ENCODE measurements at regions not wholly inside any gene's neighbourhood (a gene's known extent, or its start where the extent isn't known, plus 50 kb on each side); places are given as distances from the start of the nearest gene placed in this dataset.
"Not testable (repeated sequence)": the region's sequence is repeated elsewhere in the genome, so short reads cannot be mapped to it uniquely, and the experiment has no call there.

DNA sequence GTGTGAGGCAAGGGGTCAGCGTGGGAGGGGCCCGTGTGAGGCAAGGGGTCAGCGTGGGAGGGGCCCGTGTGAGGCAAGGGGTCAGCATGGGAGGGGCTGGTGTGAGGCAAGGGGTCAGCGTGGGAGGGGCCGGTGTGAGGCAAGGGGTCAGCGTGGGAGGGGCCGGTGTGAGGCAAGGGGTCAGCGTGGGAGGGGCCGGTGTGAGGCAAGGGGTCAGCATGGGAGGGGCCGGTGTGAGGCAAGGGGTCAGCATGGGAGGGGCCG, 119.2 kb downstream of the SEPTIN14 start:
- H3K9me3 ChIP-seq; H3K4me3 ChIP-seq; DNase-seq (ENCODE audit: extremely low spot score); H3K27me3 ChIP-seq; H3K36me3 ChIP-seq; H3K4me1 ChIP-seq; H3K27ac ChIP-seq (replicated peaks in 1 of 4); intact Hi-C loops (cut with DNase I): not testable (repeated sequence)
- 87% methylated on average over 8 of the region's 12 CpGs for WGBS

DNA sequence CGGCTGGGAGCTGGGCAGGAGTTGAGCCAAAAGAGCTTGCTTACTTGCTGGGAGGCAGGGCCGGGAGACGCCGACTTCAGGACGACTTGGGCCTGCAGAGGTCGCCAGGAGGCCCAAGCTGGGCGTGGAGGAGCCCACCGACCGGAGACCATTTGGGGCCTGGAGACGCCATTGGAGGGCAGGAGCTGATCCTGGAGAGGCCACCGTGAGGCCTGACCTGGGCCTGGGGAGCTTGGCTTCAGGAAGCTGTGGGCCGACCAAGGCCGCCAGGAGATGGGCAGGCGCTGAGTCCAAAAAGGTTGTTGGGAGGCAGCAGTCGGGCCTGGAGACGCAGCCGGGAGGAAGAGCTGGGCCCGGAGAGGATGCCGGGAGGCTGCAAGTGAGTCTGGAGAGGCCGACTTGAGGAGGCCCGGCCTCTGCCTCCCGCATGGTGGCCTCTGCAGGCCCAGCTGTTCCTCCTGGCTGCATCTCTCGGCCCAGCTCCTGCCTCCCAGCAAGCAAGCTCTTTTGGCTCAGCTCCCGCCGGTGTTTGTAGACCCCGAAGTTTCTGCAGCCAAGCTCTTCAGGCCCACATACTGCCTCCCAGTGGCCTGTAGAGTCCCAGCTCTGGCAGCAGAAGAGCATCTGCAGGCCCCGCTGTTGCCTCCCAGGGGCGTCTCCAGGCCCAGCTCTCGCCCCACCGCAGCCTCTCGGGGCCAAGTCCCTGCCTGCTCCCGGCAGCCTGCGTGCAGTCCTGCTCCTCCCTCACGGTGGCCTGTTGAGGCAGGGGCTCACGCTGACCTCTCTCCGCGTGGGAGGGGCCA, 119.7 kb downstream of the SEPTIN14 start:
- H3K36me3 ChIP-seq; H3K9me3 ChIP-seq; H3K4me1 ChIP-seq; H3K27me3 ChIP-seq; intact Hi-C loops (cut with DNase I); H3K4me3 ChIP-seq; DNase-seq (ENCODE audit: extremely low spot score); H3K27ac ChIP-seq (replicated peaks in 1 of 4): not testable (repeated sequence)
- 93% methylated on average over 19 of the region's 37 CpGs for WGBS

DNA sequence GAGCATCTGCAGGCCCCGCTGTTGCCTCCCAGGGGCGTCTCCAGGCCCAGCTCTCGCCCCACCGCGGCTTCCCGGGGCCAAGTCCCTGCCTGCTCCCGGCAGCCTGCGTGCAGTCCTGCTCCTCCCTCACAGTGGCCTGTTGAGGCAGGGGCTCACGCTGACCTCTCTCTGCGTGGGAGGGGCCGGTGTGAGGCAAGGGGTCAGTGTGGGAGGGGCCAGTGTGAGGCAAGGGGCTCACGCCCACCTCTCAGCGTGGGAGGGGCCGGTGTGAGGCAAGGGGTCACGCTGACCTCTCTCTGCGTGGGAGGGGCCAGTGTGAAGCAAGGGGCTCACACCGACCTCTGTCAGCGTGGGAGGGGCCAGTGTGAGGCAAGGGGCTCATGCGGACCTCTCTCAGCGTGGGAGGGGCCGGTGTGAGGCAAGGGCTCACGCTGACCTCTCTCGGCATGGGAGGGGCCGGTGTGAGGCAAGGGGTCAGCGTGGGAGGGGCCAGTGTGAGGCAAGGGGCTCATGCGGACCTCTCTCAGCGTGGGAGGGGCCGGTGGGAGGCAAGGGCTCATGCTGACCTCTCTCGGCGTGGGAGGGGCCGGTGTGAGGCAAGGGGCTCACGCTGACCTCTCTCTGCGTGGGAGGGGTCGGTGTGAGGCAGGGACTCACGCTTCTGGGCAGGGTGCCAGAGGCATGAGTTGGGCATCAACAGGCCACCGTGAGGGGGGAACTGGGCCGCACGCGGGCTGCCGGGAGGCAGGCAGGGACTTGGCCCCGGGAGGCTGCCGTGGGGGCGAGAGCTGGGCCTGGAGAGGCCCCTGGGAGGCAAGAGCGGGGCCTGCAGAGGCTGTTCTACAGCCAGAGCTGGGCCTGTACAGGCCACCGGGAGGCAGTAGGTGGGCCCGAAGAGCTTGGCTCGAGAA, 120.6 kb downstream of the SEPTIN14 start:
- H3K36me3 ChIP-seq; H3K27ac ChIP-seq (replicated peaks in 1 of 4); DNase-seq (ENCODE audit: extremely low spot score); H3K27me3 ChIP-seq; H3K4me1 ChIP-seq; H3K4me3 ChIP-seq; intact Hi-C loops (cut with DNase I); H3K9me3 ChIP-seq: not testable (repeated sequence)
- WGBS = 88% methylated on average over 44 of the region's 47 CpGs

DNA sequence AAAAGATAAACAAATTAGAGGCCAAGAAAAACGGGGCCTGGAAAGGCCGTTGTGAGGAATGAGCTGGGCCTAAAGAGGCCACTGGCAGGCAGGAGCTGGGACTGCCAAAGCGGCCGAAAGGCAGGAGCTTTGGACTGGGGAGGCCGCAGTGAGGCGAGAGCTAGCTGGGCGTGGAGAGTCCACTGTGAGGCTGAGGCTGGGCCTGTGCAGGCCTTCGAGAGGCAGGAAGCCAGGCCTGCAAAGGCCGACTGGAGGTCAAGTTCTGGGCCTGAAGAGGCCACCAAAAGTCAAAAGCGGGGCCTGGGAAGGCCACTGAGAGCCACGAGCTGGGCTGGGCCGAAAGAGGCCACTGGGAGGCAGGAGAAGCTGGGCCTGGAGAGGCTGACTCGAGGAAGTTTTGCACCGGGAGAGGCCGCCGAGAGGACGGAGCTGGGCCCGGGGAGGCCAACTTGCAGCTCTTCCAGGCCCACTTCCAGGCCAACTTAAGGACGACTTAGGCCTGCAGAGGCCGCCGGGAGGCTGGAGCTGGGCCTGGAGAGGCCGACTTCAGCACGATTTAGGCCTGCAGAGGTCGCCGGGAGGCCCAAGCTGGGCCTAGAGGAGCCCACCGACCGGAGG, 121.8 kb downstream of the SEPTIN14 start:
- intact Hi-C loops (cut with DNase I) = not testable (repeated sequence)

DNA sequence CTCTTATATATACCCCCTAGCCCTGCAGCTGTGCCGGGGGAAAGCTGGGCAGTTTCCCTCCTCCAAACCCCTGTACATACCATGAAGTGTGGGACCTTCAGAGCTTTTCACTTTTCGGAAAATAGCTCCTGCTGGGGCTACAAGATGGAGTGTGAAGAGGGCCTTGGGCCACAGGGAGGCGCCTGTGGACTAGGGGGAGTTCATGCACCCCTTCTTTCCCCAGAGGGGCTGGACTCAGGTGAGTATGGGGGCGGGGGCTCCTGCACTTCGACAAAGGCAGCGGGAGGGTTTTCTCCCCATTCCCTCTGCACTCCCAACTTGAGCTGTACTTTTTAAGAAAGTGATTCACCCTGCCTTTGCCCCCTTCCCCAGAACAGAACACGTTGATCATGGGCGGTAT, 122.5 kb downstream of the SEPTIN14 start:
- H3K4me1 ChIP-seq; H3K27ac ChIP-seq (replicated peaks in 1 of 4); H3K9me3 ChIP-seq; H3K36me3 ChIP-seq; H3K27me3 ChIP-seq; intact Hi-C loops (cut with DNase I); H3K4me3 ChIP-seq; DNase-seq (ENCODE audit: extremely low spot score): not testable (repeated sequence)
- WGBS = 89% methylated on average over 8 of the region's 8 CpGs

More for the DNA sequence above, 121.8 kb downstream of the SEPTIN14 start:
- H3K4me1 ChIP-seq; H3K36me3 ChIP-seq; H3K27me3 ChIP-seq; H3K27ac ChIP-seq (replicated peaks in 1 of 4); H3K9me3 ChIP-seq; DNase-seq (ENCODE audit: extremely low spot score); H3K4me3 ChIP-seq: not testable (repeated sequence)
- WGBS = 91% methylated on average over 25 of the region's 27 CpGs

DNA sequence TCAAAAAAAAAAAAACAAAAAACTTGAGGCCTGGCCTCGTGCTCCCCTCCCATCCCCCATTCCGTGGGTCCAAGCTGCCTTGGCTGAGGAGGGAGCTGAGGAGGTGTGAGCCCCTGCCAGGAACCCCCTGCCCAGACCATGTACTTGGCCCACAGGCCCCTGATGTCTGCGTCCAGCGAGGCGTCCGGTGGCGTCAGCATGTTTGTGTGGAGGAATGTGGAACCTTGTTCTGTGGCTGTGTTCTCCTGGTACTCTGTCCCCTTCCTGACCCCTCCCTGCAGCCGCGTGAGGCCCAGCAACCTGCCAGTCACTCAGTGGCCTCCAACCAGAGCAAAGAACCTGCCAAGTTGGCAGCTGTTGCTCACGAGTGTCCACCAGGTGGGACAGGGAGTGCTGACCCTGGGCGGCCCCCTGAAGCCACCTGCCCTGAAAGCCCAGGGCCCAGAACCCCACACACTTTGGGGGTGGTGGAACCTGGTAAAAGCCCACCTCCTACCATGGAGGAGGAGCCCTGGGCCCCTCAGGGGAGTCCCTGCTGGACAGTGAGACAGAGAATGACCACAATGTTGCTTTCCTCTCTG, 125.8 kb downstream of the SEPTIN14 start:
- DNase-seq (ENCODE audit: extremely low spot score) = not testable (repeated sequence)

DNA sequence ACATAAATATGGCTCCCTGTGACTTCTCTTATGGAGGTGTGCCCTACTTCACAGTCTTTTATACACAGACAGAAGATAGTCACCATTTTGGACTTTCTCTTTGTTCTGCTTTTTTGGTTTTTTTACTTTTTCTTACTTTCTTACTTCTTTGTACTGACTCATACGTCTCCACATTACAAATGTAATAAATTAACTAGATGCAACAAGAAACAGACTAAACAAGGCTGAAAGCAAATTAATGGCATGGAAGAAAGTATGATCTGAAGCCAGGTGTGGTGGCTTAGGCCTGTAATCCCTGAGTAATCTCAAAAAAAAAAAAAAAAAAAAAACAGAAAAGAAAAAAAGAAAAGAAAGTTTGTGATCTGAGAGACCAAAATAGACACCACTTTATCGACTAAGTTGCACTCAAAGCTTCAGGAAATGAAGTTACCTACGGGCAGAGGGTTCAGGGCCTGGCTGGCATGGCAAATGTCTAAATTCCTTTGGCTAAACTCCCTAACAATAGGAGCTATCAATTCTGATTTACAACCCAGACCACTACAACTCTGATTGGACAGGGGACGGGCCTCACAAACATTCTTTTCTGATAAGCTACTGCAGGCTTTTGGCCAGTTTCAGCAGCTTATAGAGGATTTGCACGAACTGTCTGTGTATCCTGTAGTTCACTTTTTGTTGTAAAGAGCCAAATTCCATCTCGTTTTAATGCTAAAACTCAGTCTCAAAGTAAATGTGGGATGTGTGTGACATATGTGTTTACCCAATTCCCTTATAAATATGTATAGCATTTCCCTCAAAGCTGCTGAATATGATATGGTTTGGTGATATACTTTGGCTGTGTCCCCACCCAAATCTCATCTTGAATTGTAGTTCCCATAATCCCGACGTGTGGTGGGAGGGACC, 129.1 kb downstream of the SEPTIN14 start:
- Histone ChIP-seq H3K27ac (replicated peaks in 1 of 4) (no peak overlapping the region), H3K4me3 (no peak overlapping the region), H3K36me3 (no peaks in the 10 kb centered on the region), H3K4me1 (no peaks in the 10 kb centered on the region), H3K9me3 (no peaks in the 10 kb centered on the region), H3K27me3 (no peaks in the 10 kb centered on the region)
- no peak for DNase-seq (ENCODE audit: extremely low spot score)
- 52% methylated on average over 8 of the region's 8 CpGs for WGBS
- intact Hi-C loops (cut with DNase I) = no loop called here
- TF ChIP-seq POLR2AphosphoS5 (IDR thresholded peaks at IDR 0.05) (no peak), EP300 (IDR thresholded peaks at IDR 0.05) (no peak), POLR2A (IDR thresholded peaks at IDR 0.05; ENCODE audit: low read depth) (no peak)
- TF ChIP-seq, protein P1, sequence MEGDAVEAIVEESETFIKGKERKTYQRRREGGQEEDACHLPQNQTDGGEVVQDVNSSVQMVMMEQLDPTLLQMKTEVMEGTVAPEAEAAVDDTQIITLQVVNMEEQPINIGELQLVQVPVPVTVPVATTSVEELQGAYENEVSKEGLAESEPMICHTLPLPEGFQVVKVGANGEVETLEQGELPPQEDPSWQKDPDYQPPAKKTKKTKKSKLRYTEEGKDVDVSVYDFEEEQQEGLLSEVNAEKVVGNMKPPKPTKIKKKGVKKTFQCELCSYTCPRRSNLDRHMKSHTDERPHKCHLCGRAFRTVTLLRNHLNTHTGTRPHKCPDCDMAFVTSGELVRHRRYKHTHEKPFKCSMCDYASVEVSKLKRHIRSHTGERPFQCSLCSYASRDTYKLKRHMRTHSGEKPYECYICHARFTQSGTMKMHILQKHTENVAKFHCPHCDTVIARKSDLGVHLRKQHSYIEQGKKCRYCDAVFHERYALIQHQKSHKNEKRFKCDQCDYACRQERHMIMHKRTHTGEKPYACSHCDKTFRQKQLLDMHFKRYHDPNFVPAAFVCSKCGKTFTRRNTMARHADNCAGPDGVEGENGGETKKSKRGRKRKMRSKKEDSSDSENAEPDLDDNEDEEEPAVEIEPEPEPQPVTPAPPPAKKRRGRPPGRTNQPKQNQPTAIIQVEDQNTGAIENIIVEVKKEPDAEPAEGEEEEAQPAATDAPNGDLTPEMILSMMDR (IDR thresholded peaks at IDR 0.05) = no peak

More for the DNA sequence above, 125.8 kb downstream of the SEPTIN14 start:
- intact Hi-C loops (cut with DNase I); H3K36me3 ChIP-seq; H3K4me3 ChIP-seq; H3K27ac ChIP-seq (replicated peaks in 1 of 4); H3K27me3 ChIP-seq; H3K4me1 ChIP-seq; H3K9me3 ChIP-seq: not testable (repeated sequence)
- WGBS = 81% methylated on average over 11 of the region's 11 CpGs

Data from esophagus muscularis mucosa (tissue), 4 donors.